Mesendoderm (in vitro differentiated cells): ENCODE measurements at regions not wholly inside any gene's neighbourhood (a gene's known extent, or its start where the extent isn't known, plus 50 kb on each side); places are given as distances from the start of the nearest gene placed in this dataset.

ENCODE experiments used
- DNase-seq: peaks from one replicate; pipeline ENCODE4 v3.0.0; 2013
- H2AK5ac ChIP-seq: 2 replicates; pipeline ENCODE4 v1.6.1; 2013; ENCODE audit warnings: low read length, inconsistent platforms
- H2BK120ac ChIP-seq: 2 replicates; pipeline ENCODE4 v1.6.1; 2013; ENCODE audit warnings: low read depth, mild to moderate bottlenecking, low read length, moderate library complexity, mixed read lengths
- H2BK15ac ChIP-seq: replicated peaks from 2 replicates; pipeline ENCODE4 v1.6.1; 2013; ENCODE audit warnings: low read depth, mild to moderate bottlenecking, moderate library complexity
- H2BK5ac ChIP-seq: 2 replicates; pipeline ENCODE4 v1.6.1; 2013; ENCODE audit warnings: low read length, inconsistent platforms
- H3K18ac ChIP-seq: 2 replicates; pipeline ENCODE4 v1.6.1; 2013; ENCODE audit warnings: mild to moderate bottlenecking, low read length, mixed read lengths
- H3K23ac ChIP-seq: one replicate; pipeline ENCODE4 v1.6.1; 2013; ENCODE audit warnings: low read length
- H3K27ac ChIP-seq: 2 replicates; pipeline ENCODE4 v1.5.1; 2013; ENCODE audit warnings: low read depth, mild to moderate bottlenecking, inconsistent platforms, low read length, moderate library complexity
- H3K27me3 ChIP-seq: 2 replicates; pipeline ENCODE4 v1.6.1; 2013; ENCODE audit warnings: low read length, control low read depth, mild to moderate bottlenecking, inconsistent platforms; ENCODE audit not compliant: insufficient read depth, poor library complexity
- H3K36me3 ChIP-seq: 2 replicates; pipeline ENCODE4 v1.6.1; 2013; ENCODE audit warnings: low read length, inconsistent platforms; ENCODE audit not compliant: control insufficient read depth, insufficient read depth
- H3K4ac ChIP-seq: one replicate; pipeline ENCODE4 v1.6.1; 2013; ENCODE audit warnings: low read depth, mild to moderate bottlenecking, low read length, moderate library complexity
- H3K4me1 ChIP-seq: 2 replicates; pipeline ENCODE4 v1.6.1; 2013; ENCODE audit warnings: low read depth, low read length, inconsistent platforms; ENCODE audit not compliant: control insufficient read depth
- H3K4me2 ChIP-seq: 2 replicates; pipeline ENCODE4 v1.6.1; 2013; ENCODE audit warnings: low read length
- H3K4me3 ChIP-seq: 2 replicates; pipeline ENCODE4 v1.5.1; 2013; ENCODE audit warnings: mild to moderate bottlenecking, low read length
- H3K56ac ChIP-seq: one replicate; pipeline ENCODE4 v1.6.1; 2013; ENCODE audit warnings: low read length
- H3K79me1 ChIP-seq: 2 replicates; pipeline ENCODE4 v1.6.1; 2013; ENCODE audit warnings: low read length, inconsistent platforms
- H3K79me2 ChIP-seq: 2 replicates; pipeline ENCODE4 v1.6.1; 2013; ENCODE audit warnings: mild to moderate bottlenecking, low read length; ENCODE audit not compliant: control insufficient read depth, insufficient read depth
- H3K9ac ChIP-seq: 2 replicates; pipeline ENCODE4 v1.6.1; 2013; ENCODE audit warnings: low read length, inconsistent platforms
- H4K5ac ChIP-seq: one replicate; pipeline ENCODE4 v1.6.1; 2013; ENCODE audit warnings: low read length
- H4K8ac ChIP-seq: one replicate; pipeline ENCODE4 v1.6.1; 2013; ENCODE audit warnings: low read depth, mild to moderate bottlenecking, control low read depth, low read length, moderate library complexity
- WGBS: extraction: QIAGEN DNeasy Blood & Tissue Kit; methylation state at CpG from one replicate; pipeline ENCODE4 v1.1.7; 2013; ENCODE audit warnings: low lambda C conversion rate, missing lambda C conversion rate; ENCODE audit not compliant: insufficient coverage; ENCODE audit errors: extremely low coverage; 5-methylcytosine and 5-hydroxymethylcytosine counted together

DNA sequence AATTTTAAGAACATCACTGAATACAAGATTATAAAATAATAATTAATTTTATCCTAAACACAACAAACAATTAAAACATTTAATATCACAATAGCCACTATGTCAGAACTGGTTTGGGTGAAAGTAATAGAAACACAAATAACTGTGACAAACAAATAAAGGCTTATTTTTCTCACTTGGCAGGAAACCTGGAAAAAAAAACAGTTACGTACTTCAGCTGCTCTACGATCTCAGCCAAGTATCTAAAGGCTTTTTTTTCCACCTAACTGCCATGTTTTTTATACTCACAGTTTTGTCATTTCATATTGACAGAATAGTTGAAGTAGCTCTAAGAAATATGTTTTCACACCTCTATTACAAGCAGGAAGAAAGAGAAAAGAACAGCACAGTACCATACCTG is 284.8 kb upstream of the INTU start:
- Histone ChIP-seq H3K18ac (no peak overlapping the region), H3K36me3 (no peaks in the 10 kb centered on the region), H3K9ac (no peak overlapping the region), H3K79me1 (no peaks in the 10 kb centered on the region), H3K4me1 (no peaks in the 10 kb centered on the region), H2BK5ac (no peak overlapping the region), H3K4me2 (no peak overlapping the region), H4K8ac (no peak overlapping the region), H3K79me2 (no peaks in the 10 kb centered on the region), H3K23ac (no peak overlapping the region), H3K27me3 (no peaks in the 10 kb centered on the region), H2BK120ac (no peak overlapping the region), H2AK5ac (no peak overlapping the region), H3K27ac (no peak overlapping the region), H2BK15ac (no peak overlapping the region), H3K4me3 (no peak overlapping the region), H3K4ac (no peak overlapping the region), H4K5ac (no peak overlapping the region), H3K56ac (no peak overlapping the region)
- no CpG with 5 or more reads among the region's 2 CpGs for WGBS
- DNase-seq = no peak

DNA sequence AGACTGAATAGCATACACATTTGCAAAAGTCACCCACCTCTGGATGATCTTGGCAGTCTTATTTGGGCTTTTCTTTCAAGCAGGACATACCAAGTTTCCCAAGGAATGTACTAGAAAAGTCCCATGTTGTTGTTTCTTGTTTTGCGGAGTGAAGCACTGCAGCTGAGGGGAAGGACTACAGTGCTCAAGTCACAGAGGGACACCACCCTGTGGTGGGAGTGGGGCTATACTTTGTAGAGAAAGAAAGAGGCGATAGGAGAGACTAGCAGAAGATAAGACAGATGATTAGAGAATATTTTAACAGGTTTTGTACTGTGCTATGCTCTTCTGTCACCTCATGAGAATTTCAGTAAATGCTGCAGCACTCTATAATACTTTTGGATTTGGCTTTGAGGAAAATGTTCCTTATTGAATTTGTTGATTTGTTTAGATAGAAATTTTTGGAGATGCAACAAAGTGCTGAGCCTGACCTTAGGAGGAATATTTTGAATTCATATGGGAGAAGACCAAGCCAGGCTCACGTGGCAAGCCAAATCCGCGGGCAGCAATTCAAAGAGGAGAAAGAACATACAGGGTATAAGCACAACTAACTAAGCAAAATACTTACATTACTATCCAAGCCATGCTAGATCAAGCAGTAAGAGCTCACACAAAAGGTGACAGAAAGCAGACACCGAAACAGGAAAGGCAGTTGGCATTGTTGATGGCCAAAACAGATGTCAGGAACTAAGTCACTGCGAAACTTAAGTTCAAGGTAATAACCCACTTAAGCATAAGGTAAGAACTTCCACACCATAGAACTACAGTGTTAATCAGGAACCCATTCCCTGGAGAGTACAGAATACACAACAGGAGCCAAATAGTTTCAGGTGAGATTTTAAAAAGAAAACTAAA is 280.3 kb upstream of the INTU start:
- Histone ChIP-seq H3K36me3 (no peaks in the 10 kb centered on the region), H2BK15ac (no peak overlapping the region), H2BK120ac (no peak overlapping the region), H3K27ac (no peak overlapping the region), H3K23ac (no peak overlapping the region), H3K4me2 (no peak overlapping the region), H3K56ac (peak overlapping the region; percentile 30), H4K5ac (no peak overlapping the region), H3K4me3 (no peak overlapping the region), H3K4ac (no peak overlapping the region), H3K4me1 (no peaks in the 10 kb centered on the region), H4K8ac (no peak overlapping the region), H2BK5ac (no peak overlapping the region), H3K79me1 (no peaks in the 10 kb centered on the region), H2AK5ac (no peak overlapping the region), H3K79me2 (no peaks in the 10 kb centered on the region), H3K27me3 (no peaks in the 10 kb centered on the region), H3K18ac (no peak overlapping the region), H3K9ac (no peak overlapping the region)
- DNase-seq = peak; percentile 73
- no CpG with 5 or more reads among the region's 7 CpGs for WGBS

DNA sequence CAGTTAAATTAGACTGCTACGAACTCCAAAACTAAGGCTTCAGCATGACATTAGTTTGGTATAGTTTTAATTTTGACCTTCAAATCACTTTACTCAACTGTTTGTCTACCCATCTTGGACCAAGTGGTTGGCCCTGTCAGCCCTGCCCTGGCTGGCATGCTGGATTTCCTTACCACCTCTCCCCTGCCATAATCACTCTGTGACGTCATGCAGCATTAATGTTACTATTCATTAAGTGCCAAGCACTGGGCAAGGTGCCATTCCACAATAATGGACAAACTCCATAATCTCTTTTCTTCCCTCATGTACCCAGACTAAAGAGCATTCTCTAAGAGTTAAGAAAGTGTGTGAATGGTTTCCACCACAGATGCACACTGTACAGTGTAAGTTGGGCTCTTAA is 277.0 kb upstream of the INTU start:
- no peaks in the 10 kb centered on the region for H3K79me1 ChIP-seq
- no peak overlapping the region for H3K56ac ChIP-seq
- no peaks in the 10 kb centered on the region for H3K27me3 ChIP-seq
- H2AK5ac ChIP-seq = no peak overlapping the region
- DNase-seq = no peak
- WGBS = no CpG with 5 or more reads among the region's 2 CpGs
- no peak overlapping the region for H3K4me2 ChIP-seq
- H3K79me2 ChIP-seq = no peaks in the 10 kb centered on the region
- no peak overlapping the region for H3K18ac ChIP-seq
- no peak overlapping the region for H3K9ac ChIP-seq
- no peaks in the 10 kb centered on the region for H3K4me1 ChIP-seq
- H3K36me3 ChIP-seq = no peaks in the 10 kb centered on the region
- H3K4ac ChIP-seq = no peak overlapping the region
- H2BK120ac ChIP-seq = no peak overlapping the region
- no peak overlapping the region for H3K27ac ChIP-seq
- H4K8ac ChIP-seq = no peak overlapping the region
- H2BK5ac ChIP-seq = no peak overlapping the region
- H2BK15ac ChIP-seq = no peak overlapping the region
- no peak overlapping the region for H3K4me3 ChIP-seq
- no peak overlapping the region for H3K23ac ChIP-seq
- H4K5ac ChIP-seq = no peak overlapping the region

DNA sequence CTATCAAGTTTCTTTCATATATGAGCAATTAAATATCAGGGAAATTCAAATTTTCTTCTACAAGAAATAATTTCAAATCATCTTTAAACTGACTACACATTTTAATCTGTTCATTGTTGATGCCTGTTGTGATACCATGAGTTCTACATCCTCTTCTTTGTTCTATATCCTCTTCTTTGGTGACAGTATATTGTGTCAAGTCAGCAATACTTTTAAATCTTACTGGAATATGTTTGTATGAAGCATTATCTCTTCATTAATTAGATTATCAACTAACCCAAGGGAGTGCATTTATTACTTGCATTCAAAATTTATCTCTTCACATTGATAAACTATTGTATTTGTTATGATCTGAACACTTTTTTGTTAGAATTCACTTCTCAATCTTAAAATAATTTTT is 275.0 kb upstream of the INTU start:
- DNase-seq = no peak
- no peaks in the 10 kb centered on the region for H3K79me1 ChIP-seq
- H3K9ac ChIP-seq = no peak overlapping the region
- no peak overlapping the region for H2AK5ac ChIP-seq
- H2BK15ac ChIP-seq = no peak overlapping the region
- no peak overlapping the region for H3K23ac ChIP-seq
- H3K4me3 ChIP-seq = no peak overlapping the region
- H3K79me2 ChIP-seq = no peaks in the 10 kb centered on the region
- no peaks in the 10 kb centered on the region for H3K27me3 ChIP-seq
- no peak overlapping the region for H3K27ac ChIP-seq
- no peak overlapping the region for H3K4ac ChIP-seq
- no peak overlapping the region for H4K5ac ChIP-seq
- no peak overlapping the region for H3K56ac ChIP-seq
- H3K18ac ChIP-seq = no peak overlapping the region
- no peaks in the 10 kb centered on the region for H3K4me1 ChIP-seq
- H3K4me2 ChIP-seq = no peak overlapping the region
- no peak overlapping the region for H2BK5ac ChIP-seq
- no peaks in the 10 kb centered on the region for H3K36me3 ChIP-seq
- no peak overlapping the region for H2BK120ac ChIP-seq
- no peak overlapping the region for H4K8ac ChIP-seq

DNA sequence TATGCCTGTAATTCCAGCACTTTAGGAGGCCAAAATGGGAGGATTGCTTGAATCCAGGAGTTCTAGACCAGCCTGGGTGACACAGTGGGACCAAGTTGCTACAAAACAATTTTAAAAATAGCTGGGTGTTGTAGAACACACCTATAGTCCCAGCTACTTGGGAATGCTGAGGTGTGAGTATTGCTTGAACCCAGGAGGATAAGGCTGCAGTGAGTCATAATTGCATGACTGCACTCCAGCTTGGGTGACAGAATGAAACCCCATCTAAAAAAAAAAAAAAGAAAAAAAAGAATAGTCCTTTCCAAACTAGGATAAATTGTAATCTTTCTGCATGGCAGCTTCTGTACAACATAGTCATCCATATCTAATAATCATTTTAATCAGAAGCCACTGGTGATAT is 270.1 kb upstream of the INTU start:
- Histone ChIP-seq H3K9ac (no peak overlapping the region), H4K5ac (no peak overlapping the region), H2BK5ac (no peak overlapping the region), H3K4ac (no peak overlapping the region), H2BK15ac (no peak overlapping the region), H4K8ac (no peak overlapping the region), H2AK5ac (no peak overlapping the region), H2BK120ac (no peak overlapping the region), H3K27me3 (no peaks in the 10 kb centered on the region), H3K79me2 (no peaks in the 10 kb centered on the region), H3K27ac (no peak overlapping the region), H3K4me2 (no peak overlapping the region), H3K4me3 (no peak overlapping the region), H3K79me1 (no peaks in the 10 kb centered on the region), H3K23ac (no peak overlapping the region), H3K56ac (no peak overlapping the region), H3K4me1 (no peaks in the 10 kb centered on the region), H3K36me3 (no peaks in the 10 kb centered on the region), H3K18ac (no peak overlapping the region)
- no peak for DNase-seq

DNA sequence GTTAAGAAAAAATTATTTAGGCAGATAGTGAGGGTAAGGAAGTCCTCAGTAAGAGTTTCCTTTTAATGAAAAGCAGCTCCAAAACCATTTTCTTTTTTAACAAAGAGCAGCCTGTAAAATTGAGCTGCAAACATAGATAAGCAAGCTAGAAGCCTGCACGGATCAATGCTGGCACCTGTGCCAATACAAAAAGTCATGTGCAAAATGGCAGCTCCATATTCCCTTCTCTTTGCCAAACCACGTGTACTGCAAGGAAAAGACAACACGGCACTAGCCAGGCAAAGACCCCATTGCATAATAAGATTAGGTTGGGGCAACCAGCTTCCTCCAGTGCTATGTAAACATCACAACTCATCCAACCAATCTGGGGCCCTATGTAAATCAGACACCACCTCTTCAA is 268.4 kb upstream of the INTU start:
- Histone ChIP-seq H4K5ac (no peak overlapping the region), H4K8ac (no peak overlapping the region), H3K27ac (no peak overlapping the region), H3K4ac (no peak overlapping the region), H3K18ac (no peak overlapping the region), H2AK5ac (no peak overlapping the region), H3K56ac (no peak overlapping the region), H3K4me1 (no peaks in the 10 kb centered on the region), H3K4me3 (no peak overlapping the region), H3K79me1 (no peaks in the 10 kb centered on the region), H3K23ac (no peak overlapping the region), H3K9ac (no peak overlapping the region), H2BK120ac (no peak overlapping the region), H2BK15ac (no peak overlapping the region), H3K4me2 (no peak overlapping the region), H3K79me2 (no peaks in the 10 kb centered on the region), H3K27me3 (no peaks in the 10 kb centered on the region), H3K36me3 (no peaks in the 10 kb centered on the region), H2BK5ac (no peak overlapping the region)
- no peak for DNase-seq
- no CpG with 5 or more reads among the region's 3 CpGs for WGBS
